ENCODE measurements at regions not wholly inside any gene's neighbourhood (a gene's known extent, or its start where the extent isn't known, plus 50 kb on each side); places are given as distances from the start of the nearest gene placed in this dataset.

- TF ChIP-seq XRCC5 (optimal IDR thresholded peaks at IDR 0.05; ENCODE audit: low read length), result no peak
- TF ChIP-seq NFRKB (IDR thresholded peaks at IDR 0.05), result no peak
- TF ChIP-seq, protein P1, sequence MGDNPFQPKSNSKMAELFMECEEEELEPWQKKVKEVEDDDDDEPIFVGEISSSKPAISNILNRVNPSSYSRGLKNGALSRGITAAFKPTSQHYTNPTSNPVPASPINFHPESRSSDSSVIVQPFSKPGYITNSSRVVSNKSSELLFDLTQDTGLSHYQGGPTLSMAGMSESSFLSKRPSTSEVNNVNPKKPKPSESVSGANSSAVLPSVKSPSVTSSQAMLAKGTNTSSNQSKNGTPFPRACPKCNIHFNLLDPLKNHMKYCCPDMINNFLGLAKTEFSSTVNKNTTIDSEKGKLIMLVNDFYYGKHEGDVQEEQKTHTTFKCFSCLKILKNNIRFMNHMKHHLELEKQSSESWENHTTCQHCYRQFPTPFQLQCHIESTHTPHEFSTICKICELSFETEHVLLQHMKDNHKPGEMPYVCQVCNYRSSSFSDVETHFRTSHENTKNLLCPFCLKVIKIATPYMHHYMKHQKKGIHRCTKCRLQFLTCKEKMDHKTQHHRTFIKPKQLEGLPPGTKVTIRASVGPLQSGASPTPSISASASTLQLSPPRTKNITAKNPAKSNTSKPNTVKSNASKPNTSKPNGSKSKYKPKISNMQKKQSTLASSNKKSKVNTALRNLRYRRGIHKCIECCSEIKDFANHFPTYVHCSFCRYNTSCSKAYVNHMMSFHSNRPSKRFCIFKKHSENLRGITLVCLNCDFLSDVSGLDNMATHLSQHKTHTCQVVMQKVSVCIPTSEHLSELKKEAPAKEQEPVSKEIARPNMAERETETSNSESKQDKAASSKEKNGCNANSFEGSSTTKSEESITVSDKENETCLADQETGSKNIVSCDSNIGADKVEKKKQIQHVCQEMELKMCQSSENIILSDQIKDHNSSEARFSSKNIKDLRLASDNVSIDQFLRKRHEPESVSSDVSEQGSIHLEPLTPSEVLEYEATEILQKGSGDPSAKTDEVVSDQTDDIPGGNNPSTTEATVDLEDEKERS (CRISPR knock-in tag; IDR thresholded peaks at IDR 0.05), result no peak
- no peak for TF ChIP-seq ZNF224 (CRISPR knock-in tag; IDR thresholded peaks at IDR 0.05)
- no peak for TF ChIP-seq ZMYM2 (CRISPR knock-in tag; IDR thresholded peaks at IDR 0.05)
- no peak for TF ChIP-seq EED (CRISPR knock-in tag; IDR thresholded peaks at IDR 0.05)
- no peak for TF ChIP-seq EHMT2 (IDR thresholded peaks at IDR 0.05; ENCODE audit: borderline replicate concordance, low read depth, low read length)
Observed at GRCh38 chr10:57822965-57823364, 444.7 kb downstream of the IPMK start (continued).

GRCh38 chr10:57818522-57818921 is 449.2 kb downstream of the IPMK start:
- ChIA-PET POLR2A (no interaction called here), CTCF (ENCODE audit: low intra/inter-chr PET ratio, low total read pairs) (no interaction called here)
- no peaks in the 10 kb centered on the region for H3K36me3 ChIP-seq (replicated peaks in 1 of 2; ENCODE audit: control insufficient read depth in 1 of 2, insufficient read depth in 2 of 2, low read length in 2 of 2)
- no peak overlapping the region for H3K4me2 ChIP-seq (ENCODE audit: low read depth, low read length)
- DNase-seq (ENCODE audit: low spot score) (no peak), FAIRE-seq (no peak), ATAC-seq (no peak)
- no peaks in the 10 kb centered on the region for H4K20me1 ChIP-seq (ENCODE audit: insufficient read depth, low read length)
- H3K9ac ChIP-seq (ENCODE audit: insufficient read depth, low read depth, low read length), result no peak overlapping the region
- no peak overlapping the region for H2AFZ ChIP-seq (ENCODE audit: low read length)
- BruUV-seq (replicated peaks), result no TSS peak
- H3K4me1 ChIP-seq (ENCODE audit: insufficient read depth, low read length), result no peaks in the 10 kb centered on the region
- H3K79me2 ChIP-seq (ENCODE audit: insufficient read depth, low read length), result no peaks in the 10 kb centered on the region
- WGBS (ENCODE audit: low lambda C conversion rate), result no CpG with 5 or more reads among the region's 1 CpG
- no peak overlapping the region for H3K27ac ChIP-seq (ENCODE audit: extremely low read length, insufficient read depth, low read length)
- no peaks in the 10 kb centered on the region for H3K9me3 ChIP-seq (ENCODE audit: low read length)
- in situ Hi-C loops (cut with HindIII; ENCODE audit: extremely low pct_ligation_motif_present, low pct_unique_long_range_greater_than_20kb), result no loop called here
- intact Hi-C loops (cut with micrococcal nuclease; ENCODE audit: unreplicated experiment), result loop anchor here (5.0 kb wide), 1 partner anchor 621 kb away; no protein-coding TSS in a partner anchor
- H3K4me3 ChIP-seq (replicated peaks in 1 of 3; ENCODE audit: insufficient read depth in 1 of 3, low read depth in 2 of 3, low read length in 3 of 3), result no peak overlapping the region
- no peaks in the 10 kb centered on the region for H3K27me3 ChIP-seq (ENCODE audit: control insufficient read depth in 1 of 2, insufficient read depth in 2 of 2, low read length in 2 of 2)
- TF ChIP-seq ZNF674 (CRISPR knock-in tag; IDR thresholded peaks at IDR 0.05; ENCODE audit: low read depth) (no peak), ZBTB37 (CRISPR knock-in tag; IDR thresholded peaks at IDR 0.05) (no peak), ZBTB25 (CRISPR knock-in tag; IDR thresholded peaks at IDR 0.05) (no peak), TAF1 (CRISPR knock-in tag; IDR thresholded peaks at IDR 0.05) (no peak), ZNF572 (CRISPR knock-in tag; IDR thresholded peaks at IDR 0.05) (no peak), CBX2 (IDR thresholded peaks at IDR 0.05; ENCODE audit: low read depth, low read length) (no peak), CBX2 (CRISPR knock-in tag; IDR thresholded peaks at IDR 0.05; ENCODE audit: low read depth) (no peak), ARHGAP35 (CRISPR knock-in tag; IDR thresholded peaks at IDR 0.05; ENCODE audit: borderline replicate concordance) (no peak), ZFP41 (CRISPR knock-in tag; IDR thresholded peaks at IDR 0.05; ENCODE audit: borderline replicate concordance) (no peak), NPAS2 (CRISPR knock-in tag; IDR thresholded peaks at IDR 0.05; ENCODE audit: borderline replicate concordance) (no peak), MXD4 (CRISPR knock-in tag; IDR thresholded peaks at IDR 0.05) (no peak), PHF21A (CRISPR knock-in tag; IDR thresholded peaks at IDR 0.05) (no peak), GATAD2A (CRISPR knock-in tag; IDR thresholded peaks at IDR 0.05) (no peak), MTA1 (CRISPR knock-in tag; IDR thresholded peaks at IDR 0.05; ENCODE audit: borderline replicate concordance) (no peak), TP53 (CRISPR knock-in tag; conservative IDR thresholded peaks at IDR 0.05) (no peak), MAFG (CRISPR knock-in tag; IDR thresholded peaks at IDR 0.05) (no peak)

Data from HepG2 (cell line).